HPDE6-E6E7 (cell line): ENCODE measurements at regions not wholly inside any gene's neighbourhood (a gene's known extent, or its start where the extent isn't known, plus 50 kb on each side); places are given as distances from the start of the nearest gene placed in this dataset.
"Not testable (repeated sequence)": the region's sequence is repeated elsewhere in the genome, so short reads cannot be mapped to it uniquely, and the experiment has no call there.

ENCODE experiments used
- DNase-seq: peaks from one replicate; pipeline ENCODE4 v3.0.0; 2011; ENCODE audit warnings: missing footprints; ENCODE audit errors: extremely low spot score

- no peak for DNase-seq
Observed at GRCh38 chr2:221767106-221768012, 195.3 kb upstream of the EPHA4 start.

GRCh38 chr2:221762496-221762895, 190.4 kb upstream of the EPHA4 start:
- DNase-seq, result no peak

- no peak for DNase-seq
Observed at GRCh38 chr2:221761260-221761659, 189.2 kb upstream of the EPHA4 start.

- no peak for DNase-seq
Observed at GRCh38 chr2:221758076-221758475, 186.0 kb upstream of the EPHA4 start.

GRCh38 chr2:221753401-221753800, 181.3 kb upstream of the EPHA4 start:
- DNase-seq, result no peak

- no peak for DNase-seq
Observed at GRCh38 chr2:221752781-221753180, 180.7 kb upstream of the EPHA4 start.

GRCh38 chr2:221750316-221750715, 178.2 kb upstream of the EPHA4 start:
- no peak for DNase-seq

- no peak for DNase-seq
Observed at GRCh38 chr2:221747289-221747972, 175.3 kb upstream of the EPHA4 start.

- no peak for DNase-seq
Observed at GRCh38 chr2:221741496-221742211, 169.6 kb upstream of the EPHA4 start.

- no peak for DNase-seq
Observed at GRCh38 chr2:221731432-221732145, 159.5 kb upstream of the EPHA4 start.

- no peak for DNase-seq
Observed at GRCh38 chr2:221726894-221727513, 154.9 kb upstream of the EPHA4 start.

GRCh38 chr2:221724631-221725203, 152.6 kb upstream of the EPHA4 start:
- no peak for DNase-seq

- not testable (repeated sequence) for DNase-seq
Observed at GRCh38 chr2:221724117-221724516, 152.0 kb upstream of the EPHA4 start.

GRCh38 chr2:221716426-221717303, 144.6 kb upstream of the EPHA4 start:
- no peak for DNase-seq

- DNase-seq, result no peak
Observed at GRCh38 chr2:221715523-221716247, 143.6 kb upstream of the EPHA4 start.

- DNase-seq, result no peak
Observed at GRCh38 chr2:221710744-221711143, 138.6 kb upstream of the EPHA4 start.

GRCh38 chr2:221708902-221709301, 136.8 kb upstream of the EPHA4 start:
- DNase-seq, result no peak

- no peak for DNase-seq
Observed at GRCh38 chr2:221705185-221705877, 133.2 kb upstream of the EPHA4 start.

GRCh38 chr2:221704442-221704841, 132.3 kb upstream of the EPHA4 start:
- no peak for DNase-seq
